ENCODE measurements at regions not wholly inside any gene's neighbourhood (a gene's known extent, or its start where the extent isn't known, plus 50 kb on each side); places are given as distances from the start of the nearest gene placed in this dataset.

DNA sequence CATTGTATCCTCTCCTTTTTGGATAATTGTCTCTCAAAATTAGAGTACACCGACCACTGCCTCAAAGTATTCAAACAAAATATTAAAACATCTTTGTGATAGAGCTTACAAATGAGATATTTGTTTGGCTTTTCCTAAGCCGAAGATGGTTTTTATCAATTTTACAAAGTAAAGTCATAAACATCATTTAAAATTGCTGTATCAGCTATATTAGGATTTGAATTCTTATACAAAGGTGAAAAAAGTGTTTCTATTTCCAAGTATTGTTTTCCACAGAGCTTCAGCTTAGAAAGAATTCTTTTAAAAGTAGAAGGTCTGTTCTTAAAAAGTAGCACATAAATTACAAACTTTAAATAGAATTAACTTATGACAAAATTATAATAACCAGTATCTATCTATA lies 116.6 kb upstream of the IFNE start:
- Histone ChIP-seq H4K20me1 (ENCODE audit: control insufficient read depth, insufficient read depth, insufficient read length) (no peaks in the 10 kb centered on the region), H2AK5ac (ENCODE audit: insufficient read length, low read length) (no peak overlapping the region), H4K91ac (ENCODE audit: insufficient read length, low read depth, low read length) (no peak overlapping the region), H3K56ac (ENCODE audit: insufficient read length, low read depth, low read length) (no peak overlapping the region), H3T11ph (ENCODE audit: low read length) (no peak overlapping the region), H3K23me2 (ENCODE audit: insufficient read length, low read depth, low read length, poor library complexity, severe bottlenecking) (no peaks in the 10 kb centered on the region), H3K4me2 (ENCODE audit: insufficient read depth, insufficient read length, low read length) (no peak overlapping the region), H3K27ac (ENCODE audit: insufficient read length, low read depth, low read length) (no peak overlapping the region), H2BK12ac (ENCODE audit: insufficient read length, low read depth, low read length) (no peak overlapping the region), H3K4me1 (ENCODE audit: insufficient read depth, low read length) (no peaks in the 10 kb centered on the region), H2BK20ac (ENCODE audit: low read depth, low read length, poor library complexity, severe bottlenecking) (no peak overlapping the region), H3K9me3 (ENCODE audit: control insufficient read depth, low read depth, low read length) (no peaks in the 10 kb centered on the region), H3K9ac (ENCODE audit: extremely low read depth, insufficient read length, low read length) (no peak overlapping the region), H4K8ac (replicated peaks; ENCODE audit: insufficient read length, low read depth, low read length) (no peak overlapping the region), H3K4ac (ENCODE audit: low read depth, low read length) (no peak overlapping the region), H3K79me2 (ENCODE audit: insufficient read depth, low read length) (no peaks in the 10 kb centered on the region), H2AFZ (ENCODE audit: low read length) (no peak overlapping the region), H2BK15ac (ENCODE audit: low read depth, low read length) (no peak overlapping the region), H3K23ac (ENCODE audit: insufficient read length, low read depth, low read length) (no peak overlapping the region), H3K27me3 (ENCODE audit: insufficient read depth, low read length) (no peaks in the 10 kb centered on the region), H4K5ac (ENCODE audit: insufficient read length, low read depth, low read length) (no peak overlapping the region), H3K14ac (ENCODE audit: insufficient read depth, low read length) (no peak overlapping the region), H3K18ac (ENCODE audit: insufficient read length, low read depth, low read length) (no peak overlapping the region), H3K79me1 (ENCODE audit: insufficient read depth, low read depth, low read length, poor library complexity, severe bottlenecking) (no peaks in the 10 kb centered on the region), H2BK120ac (ENCODE audit: low read depth, low read length, poor library complexity, severe bottlenecking) (no peak overlapping the region), H2BK5ac (ENCODE audit: insufficient read length, low read length) (no peak overlapping the region)
- no peaks in the 10 kb centered on the region for H3K4me1 Mint-ChIP-seq
- H3K4me3 Mint-ChIP-seq, result no peak overlapping the region
- H3K27ac Mint-ChIP-seq, result no peak overlapping the region
- TF ChIP-seq, protein P1, sequence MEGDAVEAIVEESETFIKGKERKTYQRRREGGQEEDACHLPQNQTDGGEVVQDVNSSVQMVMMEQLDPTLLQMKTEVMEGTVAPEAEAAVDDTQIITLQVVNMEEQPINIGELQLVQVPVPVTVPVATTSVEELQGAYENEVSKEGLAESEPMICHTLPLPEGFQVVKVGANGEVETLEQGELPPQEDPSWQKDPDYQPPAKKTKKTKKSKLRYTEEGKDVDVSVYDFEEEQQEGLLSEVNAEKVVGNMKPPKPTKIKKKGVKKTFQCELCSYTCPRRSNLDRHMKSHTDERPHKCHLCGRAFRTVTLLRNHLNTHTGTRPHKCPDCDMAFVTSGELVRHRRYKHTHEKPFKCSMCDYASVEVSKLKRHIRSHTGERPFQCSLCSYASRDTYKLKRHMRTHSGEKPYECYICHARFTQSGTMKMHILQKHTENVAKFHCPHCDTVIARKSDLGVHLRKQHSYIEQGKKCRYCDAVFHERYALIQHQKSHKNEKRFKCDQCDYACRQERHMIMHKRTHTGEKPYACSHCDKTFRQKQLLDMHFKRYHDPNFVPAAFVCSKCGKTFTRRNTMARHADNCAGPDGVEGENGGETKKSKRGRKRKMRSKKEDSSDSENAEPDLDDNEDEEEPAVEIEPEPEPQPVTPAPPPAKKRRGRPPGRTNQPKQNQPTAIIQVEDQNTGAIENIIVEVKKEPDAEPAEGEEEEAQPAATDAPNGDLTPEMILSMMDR (conservative IDR thresholded peaks at IDR 0.05), result no peak
- H3K36me3 Mint-ChIP-seq (ENCODE audit: insufficient read depth in 1 of 3, low read depth in 3 of 3), result no peaks in the 10 kb centered on the region
- DNase-seq, result no peak
- H3K27me3 Mint-ChIP-seq (ENCODE audit: low read depth), result no peaks in the 10 kb centered on the region
- WGBS (ENCODE audit: extremely low coverage, insufficient read length, low lambda C conversion rate), result no CpG with 5 or more reads among the region's 2 CpGs
- no peaks in the 10 kb centered on the region for H3K9me3 Mint-ChIP-seq

Data from H9 (cell line).